IgD-negative memory B cell (primary cell): ENCODE measurements at regions not wholly inside any gene's neighbourhood (a gene's known extent, or its start where the extent isn't known, plus 50 kb on each side); places are given as distances from the start of the nearest gene placed in this dataset.

Experiments used
- H3K27ac Mint-ChIP-seq, 3 donors: one replicate each; pipeline ENCODE4 v1.8.0; 2020 to 2022; ENCODE audit warnings: mild to moderate bottlenecking in 3 of 3, mixed read lengths in 3 of 3, moderate library complexity in 1 of 3
- H3K27me3 Mint-ChIP-seq: one replicate; pipeline ENCODE4 v1.8.0; 2021; ENCODE audit warnings: mixed read lengths
- H3K36me3 Mint-ChIP-seq: one replicate; pipeline ENCODE4 v1.8.0; 2020; ENCODE audit warnings: mild to moderate bottlenecking, mixed read lengths
- H3K4me1 Mint-ChIP-seq, 3 donors: one replicate each; pipeline ENCODE4 v1.8.0; 2020 to 2022; ENCODE audit warnings: mixed read lengths in 3 of 3, mild to moderate bottlenecking in 1 of 3
- H3K4me3 Mint-ChIP-seq, 4 donors: one replicate each; pipeline ENCODE4 v1.8.0; 2020 to 2022; ENCODE audit warnings: mild to moderate bottlenecking in 4 of 4, mixed read lengths in 4 of 4, moderate library complexity in 3 of 4
- H3K9me3 Mint-ChIP-seq, 3 donors: one replicate each; pipeline ENCODE4 v1.8.0; 2020 to 2021; ENCODE audit warnings: mixed read lengths in 3 of 3, mild to moderate bottlenecking in 1 of 3

- H3K27me3 Mint-ChIP-seq = peaks cover 4% of the 10 kb centered on the region
- no peak overlapping the region for H3K4me3 Mint-ChIP-seq
- H3K9me3 Mint-ChIP-seq = peaks cover 0 to 2% (median 0%) of the 10 kb centered on the region in 3 donors
- H3K27ac Mint-ChIP-seq = no peak overlapping the region
- no peaks in the 10 kb centered on the region for H3K4me1 Mint-ChIP-seq
- no peaks in the 10 kb centered on the region for H3K36me3 Mint-ChIP-seq
Observed at GRCh38 chr5:58133631-58134296, 326.1 kb downstream of the PLK2 start.

- Mint-ChIP-seq H3K4me1 (no peaks in the 10 kb centered on the region), H3K27me3 (peaks cover 4% of the 10 kb centered on the region), H3K4me3 (no peak overlapping the region), H3K36me3 (no peaks in the 10 kb centered on the region), H3K27ac (no peak overlapping the region), H3K9me3 (peaks cover 0 to 2% (median 0%) of the 10 kb centered on the region in 3 donors)
Observed at GRCh38 chr5:58133216-58133615, 326.7 kb downstream of the PLK2 start.

GRCh38 chr5:58127255-58128220 lies 332.3 kb downstream of the PLK2 start:
- no peaks in the 10 kb centered on the region for H3K36me3 Mint-ChIP-seq

GRCh38 chr5:58123501-58123900 lies 336.4 kb downstream of the PLK2 start:
- Mint-ChIP-seq H3K27me3 (peaks cover 1% of the 10 kb centered on the region), H3K36me3 (no peaks in the 10 kb centered on the region), H3K9me3 (no peaks in the 10 kb centered on the region), H3K27ac (no peak overlapping the region), H3K4me3 (no peak overlapping the region), H3K4me1 (no peaks in the 10 kb centered on the region)

More at GRCh38 chr5:58127255-58128220, 332.3 kb downstream of the PLK2 start:
- no peak overlapping the region for H3K27ac Mint-ChIP-seq
- H3K27me3 Mint-ChIP-seq = peaks cover 5% of the 10 kb centered on the region
- no peaks in the 10 kb centered on the region for H3K4me1 Mint-ChIP-seq
- peaks cover 0 to 2% (median 0%) of the 10 kb centered on the region in 3 donors for H3K9me3 Mint-ChIP-seq
- H3K4me3 Mint-ChIP-seq = no peak overlapping the region

GRCh38 chr5:58122848-58123392 lies 337.0 kb downstream of the PLK2 start:
- no peaks in the 10 kb centered on the region for H3K9me3 Mint-ChIP-seq
- no peak overlapping the region for H3K4me3 Mint-ChIP-seq

GRCh38 chr5:58122157-58122556 lies 337.7 kb downstream of the PLK2 start:
- H3K36me3 Mint-ChIP-seq = no peaks in the 10 kb centered on the region
- no peak overlapping the region for H3K4me3 Mint-ChIP-seq
- no peaks in the 10 kb centered on the region for H3K4me1 Mint-ChIP-seq
- H3K27me3 Mint-ChIP-seq = peaks cover 3% of the 10 kb centered on the region
- H3K27ac Mint-ChIP-seq = no peak overlapping the region
- no peaks in the 10 kb centered on the region for H3K9me3 Mint-ChIP-seq

More at GRCh38 chr5:58122848-58123392, 337.0 kb downstream of the PLK2 start:
- H3K4me1 Mint-ChIP-seq = no peaks in the 10 kb centered on the region
- no peak overlapping the region for H3K27ac Mint-ChIP-seq
- peaks cover 3% of the 10 kb centered on the region for H3K27me3 Mint-ChIP-seq
- no peaks in the 10 kb centered on the region for H3K36me3 Mint-ChIP-seq

- H3K27ac Mint-ChIP-seq = no peak overlapping the region
- H3K4me3 Mint-ChIP-seq = no peak overlapping the region
- no peaks in the 10 kb centered on the region for H3K36me3 Mint-ChIP-seq
- peaks cover 3% of the 10 kb centered on the region for H3K27me3 Mint-ChIP-seq
- no peaks in the 10 kb centered on the region for H3K9me3 Mint-ChIP-seq
- H3K4me1 Mint-ChIP-seq = no peaks in the 10 kb centered on the region
Observed at GRCh38 chr5:58121391-58121790, 338.5 kb downstream of the PLK2 start.

- Mint-ChIP-seq H3K4me3 (no peak overlapping the region), H3K27ac (no peak overlapping the region), H3K4me1 (no peaks in the 10 kb centered on the region), H3K36me3 (no peaks in the 10 kb centered on the region), H3K27me3 (peaks cover 2% of the 10 kb centered on the region), H3K9me3 (no peaks in the 10 kb centered on the region)
Observed at GRCh38 chr5:58117542-58117941, 342.3 kb downstream of the PLK2 start.

GRCh38 chr5:58116346-58116745 lies 343.5 kb downstream of the PLK2 start:
- no peak overlapping the region for H3K4me3 Mint-ChIP-seq
- no peaks in the 10 kb centered on the region for H3K4me1 Mint-ChIP-seq
- H3K9me3 Mint-ChIP-seq = no peaks in the 10 kb centered on the region
- H3K27me3 Mint-ChIP-seq = peaks cover 3% of the 10 kb centered on the region
- no peaks in the 10 kb centered on the region for H3K36me3 Mint-ChIP-seq
- no peak overlapping the region for H3K27ac Mint-ChIP-seq

- Mint-ChIP-seq H3K27me3 (peaks cover 3% of the 10 kb centered on the region), H3K9me3 (no peaks in the 10 kb centered on the region), H3K4me3 (no peak overlapping the region), H3K36me3 (no peaks in the 10 kb centered on the region), H3K4me1 (no peaks in the 10 kb centered on the region), H3K27ac (no peak overlapping the region)
Observed at GRCh38 chr5:58115811-58116210, 344.1 kb downstream of the PLK2 start.

- Mint-ChIP-seq H3K4me1 (no peaks in the 10 kb centered on the region), H3K36me3 (no peaks in the 10 kb centered on the region), H3K27ac (no peak overlapping the region), H3K27me3 (peaks cover 5% of the 10 kb centered on the region), H3K9me3 (no peaks in the 10 kb centered on the region), H3K4me3 (no peak overlapping the region)
Observed at GRCh38 chr5:58114324-58114723, 345.6 kb downstream of the PLK2 start.

- Mint-ChIP-seq H3K4me1 (no peaks in the 10 kb centered on the region), H3K4me3 (no peak overlapping the region), H3K9me3 (no peaks in the 10 kb centered on the region), H3K27me3 (peaks cover 4% of the 10 kb centered on the region), H3K36me3 (no peaks in the 10 kb centered on the region), H3K27ac (no peak overlapping the region)
Observed at GRCh38 chr5:58113172-58113571, 346.7 kb downstream of the PLK2 start.

GRCh38 chr5:58108511-58108910 lies 351.4 kb downstream of the PLK2 start:
- no peak overlapping the region for H3K27ac Mint-ChIP-seq
- H3K4me3 Mint-ChIP-seq = no peak overlapping the region
- no peaks in the 10 kb centered on the region for H3K36me3 Mint-ChIP-seq
- no peaks in the 10 kb centered on the region for H3K4me1 Mint-ChIP-seq
- peaks cover 4% of the 10 kb centered on the region for H3K27me3 Mint-ChIP-seq
- peaks cover 0 to 1% (median 0%) of the 10 kb centered on the region in 3 donors for H3K9me3 Mint-ChIP-seq

- Mint-ChIP-seq H3K4me1 (no peaks in the 10 kb centered on the region), H3K36me3 (no peaks in the 10 kb centered on the region), H3K27me3 (peaks cover 4% of the 10 kb centered on the region), H3K27ac (no peak overlapping the region), H3K9me3 (peaks cover 0 to 1% (median 0%) of the 10 kb centered on the region in 3 donors), H3K4me3 (no peak overlapping the region)
Observed at GRCh38 chr5:58107704-58108103, 352.2 kb downstream of the PLK2 start.

GRCh38 chr5:58106754-58107410 lies 353.0 kb downstream of the PLK2 start:
- Mint-ChIP-seq H3K36me3 (no peaks in the 10 kb centered on the region), H3K27me3 (peaks cover 3% of the 10 kb centered on the region), H3K9me3 (peaks cover 0 to 1% (median 0%) of the 10 kb centered on the region in 3 donors), H3K4me3 (no peak overlapping the region), H3K27ac (peak overlapping the region in 1 of 3 donors; percentile 65), H3K4me1 (no peaks in the 10 kb centered on the region)
